Hepatocyte (in vitro differentiated cells): ENCODE measurements at regions not wholly inside any gene's neighbourhood (a gene's known extent, or its start where the extent isn't known, plus 50 kb on each side); places are given as distances from the start of the nearest gene placed in this dataset.
A peak's percentile ranks its signal among the peaks of the same experiment; 100 is the strongest.

ENCODE experiments used
- DNase-seq: peaks from one replicate; pipeline ENCODE4 v3.0.0-alpha.2; 2016; ENCODE audit warnings: low spot score
- H2AFZ ChIP-seq: fragments of 200-600 bp; sonication (generic); 2 replicates; pipeline ENCODE4 v1.6.0; 2016; ENCODE audit warnings: antibody characterized with exemption, mild to moderate bottlenecking
- H3K27ac ChIP-seq: fragments of 200-600 bp; sonication (generic); 2 replicates; pipeline ENCODE4 v1.5.1; 2016; ENCODE audit warnings: mild to moderate bottlenecking
- H3K27me3 ChIP-seq: fragments of 200-600 bp; sonication (generic); 2 replicates; pipeline ENCODE4 v1.6.1; 2016
- H3K36me3 ChIP-seq: fragments of 200-600 bp; sonication (generic); replicated peaks from 2 replicates; pipeline ENCODE4 v1.5.1; 2016; ENCODE audit warnings: low read depth; ENCODE audit not compliant: insufficient read depth
- H3K4me1 ChIP-seq: fragments of 200-600 bp; sonication (generic); 2 replicates; pipeline ENCODE4 v1.5.1; 2016; ENCODE audit warnings: mild to moderate bottlenecking, moderate library complexity; ENCODE audit not compliant: insufficient read depth
- H3K4me2 ChIP-seq: fragments of 200-600 bp; sonication (generic); 2 replicates; pipeline ENCODE4 v1.6.0; 2016
- H3K4me3 ChIP-seq: fragments of 200-600 bp; sonication (generic); 2 replicates; pipeline ENCODE4 v1.5.1; 2016; ENCODE audit warnings: mild to moderate bottlenecking
- H3K79me2 ChIP-seq: fragments of 200-600 bp; sonication (generic); 2 replicates; pipeline ENCODE4 v1.6.0; 2017; ENCODE audit warnings: mild to moderate bottlenecking
- H3K9me2 ChIP-seq: fragments of 200-600 bp; sonication (generic); replicated peaks from 2 replicates; pipeline ENCODE4 v1.6.0; 2017; ENCODE audit warnings: mild to moderate bottlenecking; ENCODE audit not compliant: insufficient read depth
- H3K9me3 ChIP-seq: fragments of 200-600 bp; sonication (generic); 2 replicates; pipeline ENCODE4 v1.5.1; 2016; ENCODE audit warnings: low read depth, mild to moderate bottlenecking
- H4K20me1 ChIP-seq: fragments of 200-600 bp; sonication (generic); 2 replicates; pipeline ENCODE4 v1.6.0; 2016; ENCODE audit warnings: mild to moderate bottlenecking; ENCODE audit not compliant: insufficient read depth, poor library complexity, severe bottlenecking
- EZH2 ChIP-seq: fragments of 200-600 bp; sonication (generic); IDR thresholded peaks from 2 replicates; pipeline ENCODE4 v1.6.1; 2016; ENCODE audit warnings: antibody characterized with exemption, mild to moderate bottlenecking, borderline replicate concordance
- EZH2phosphoT487 ChIP-seq: fragments of 200-600 bp; sonication (generic); IDR thresholded peaks from one replicate; pipeline ENCODE4 v1.6.1; 2018; ENCODE audit warnings: antibody characterized with exemption, mild to moderate bottlenecking, low read depth, moderate library complexity; ENCODE audit not compliant: unreplicated experiment, severe bottlenecking
- WGBS: methylation state at CpG from one replicate; pipeline ENCODE4 v1.1.6; 2016; ENCODE audit warnings: low lambda C conversion rate; ENCODE audit errors: missing lambda C conversion rate; 5-methylcytosine and 5-hydroxymethylcytosine counted together
- TF ChIP-seq, protein P1 (sequence below): fragments of 200-600 bp; sonication (generic); IDR thresholded peaks from 2 replicates; pipeline ENCODE4 v1.5.1; 2016; ENCODE audit warnings: antibody characterized with exemption, mild to moderate bottlenecking; ENCODE audit not compliant: poor library complexity

DNA sequence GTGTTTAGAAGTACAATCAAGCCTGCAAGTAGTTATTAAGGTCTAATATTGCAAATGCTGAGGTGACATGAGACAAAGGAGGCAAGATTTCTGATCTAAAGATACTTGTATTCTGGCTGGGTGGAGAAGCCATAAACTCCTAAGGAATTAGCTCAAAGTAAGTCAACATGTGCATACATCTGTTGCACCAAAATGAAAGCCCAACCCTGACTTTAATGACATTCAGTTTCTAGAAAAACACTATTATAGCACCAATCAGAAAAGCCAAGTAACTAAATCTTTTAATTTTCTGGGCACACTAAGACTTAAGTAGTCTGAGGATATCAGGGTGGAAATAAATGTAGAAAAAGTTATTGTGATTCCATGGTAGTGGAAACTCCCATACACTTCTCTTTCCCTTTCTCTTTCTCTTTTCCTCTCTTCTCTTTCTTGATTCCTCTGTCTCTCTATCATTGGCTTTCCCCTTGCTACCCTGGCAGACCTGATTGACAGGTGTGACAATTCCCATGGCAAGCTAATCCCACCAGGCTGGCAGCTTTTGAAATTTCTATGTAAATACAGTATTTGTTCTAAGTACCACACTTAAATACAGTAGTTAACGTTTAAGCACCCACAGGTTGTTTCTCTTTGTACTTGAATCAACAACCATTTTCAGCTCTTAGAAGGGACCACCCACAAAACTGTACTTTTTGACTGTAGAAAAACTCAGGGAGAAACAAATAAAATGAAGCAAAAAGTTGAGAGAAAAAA is 528.4 kb upstream of the SEMA6D start:
- H3K4me2 ChIP-seq: no peak overlapping the region
- no peak overlapping the region for H3K4me3 ChIP-seq
- WGBS: 37% methylated on average over 1 of the region's 1 CpG
- H3K36me3 ChIP-seq: no peaks in the 10 kb centered on the region
- no peak overlapping the region for H2AFZ ChIP-seq
- no peak for DNase-seq
- H3K27me3 ChIP-seq: peaks cover 16% of the 10 kb centered on the region
- H3K9me3 ChIP-seq: no peaks in the 10 kb centered on the region
- no peak overlapping the region for H3K27ac ChIP-seq
- H3K79me2 ChIP-seq: no peaks in the 10 kb centered on the region
- H4K20me1 ChIP-seq: no peaks in the 10 kb centered on the region
- TF ChIP-seq EZH2: no peak
- TF ChIP-seq, protein P1, sequence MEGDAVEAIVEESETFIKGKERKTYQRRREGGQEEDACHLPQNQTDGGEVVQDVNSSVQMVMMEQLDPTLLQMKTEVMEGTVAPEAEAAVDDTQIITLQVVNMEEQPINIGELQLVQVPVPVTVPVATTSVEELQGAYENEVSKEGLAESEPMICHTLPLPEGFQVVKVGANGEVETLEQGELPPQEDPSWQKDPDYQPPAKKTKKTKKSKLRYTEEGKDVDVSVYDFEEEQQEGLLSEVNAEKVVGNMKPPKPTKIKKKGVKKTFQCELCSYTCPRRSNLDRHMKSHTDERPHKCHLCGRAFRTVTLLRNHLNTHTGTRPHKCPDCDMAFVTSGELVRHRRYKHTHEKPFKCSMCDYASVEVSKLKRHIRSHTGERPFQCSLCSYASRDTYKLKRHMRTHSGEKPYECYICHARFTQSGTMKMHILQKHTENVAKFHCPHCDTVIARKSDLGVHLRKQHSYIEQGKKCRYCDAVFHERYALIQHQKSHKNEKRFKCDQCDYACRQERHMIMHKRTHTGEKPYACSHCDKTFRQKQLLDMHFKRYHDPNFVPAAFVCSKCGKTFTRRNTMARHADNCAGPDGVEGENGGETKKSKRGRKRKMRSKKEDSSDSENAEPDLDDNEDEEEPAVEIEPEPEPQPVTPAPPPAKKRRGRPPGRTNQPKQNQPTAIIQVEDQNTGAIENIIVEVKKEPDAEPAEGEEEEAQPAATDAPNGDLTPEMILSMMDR: no peak
- no peak for TF ChIP-seq EZH2phosphoT487
- no peaks in the 10 kb centered on the region for H3K4me1 ChIP-seq
- H3K9me2 ChIP-seq: no peaks in the 10 kb centered on the region

DNA sequence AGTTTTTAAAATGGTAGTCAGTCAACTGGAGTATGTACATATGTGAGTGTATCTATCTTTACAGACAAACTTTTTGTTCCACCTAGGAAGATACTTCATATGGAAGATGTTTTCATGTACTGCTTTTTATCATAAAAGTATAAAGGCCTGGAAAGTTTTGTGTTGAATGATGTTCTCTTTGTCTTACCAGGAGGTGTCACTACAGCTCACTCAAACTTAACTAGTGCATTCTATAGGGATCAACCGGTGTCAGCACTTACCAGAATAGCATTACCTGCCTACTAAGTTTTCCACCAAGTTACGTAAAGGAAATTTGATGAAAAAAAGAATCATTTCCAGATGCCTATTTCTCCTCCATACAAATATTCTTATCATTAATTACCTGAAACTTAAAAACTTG is 522.6 kb upstream of the SEMA6D start:
- Histone ChIP-seq H3K79me2 (no peaks in the 10 kb centered on the region), H3K27me3 (peaks cover 3% of the 10 kb centered on the region), H3K4me2 (no peak overlapping the region), H2AFZ (no peak overlapping the region), H3K9me2 (no peaks in the 10 kb centered on the region), H3K4me3 (no peak overlapping the region), H3K27ac (no peak overlapping the region), H3K36me3 (no peaks in the 10 kb centered on the region), H3K9me3 (no peaks in the 10 kb centered on the region), H4K20me1 (no peaks in the 10 kb centered on the region), H3K4me1 (no peaks in the 10 kb centered on the region)
- 34% methylated on average over 2 of the region's 2 CpGs for WGBS
- TF ChIP-seq, protein P1: peak; percentile 61
- no peak for TF ChIP-seq EZH2
- DNase-seq: peak; percentile 47

DNA sequence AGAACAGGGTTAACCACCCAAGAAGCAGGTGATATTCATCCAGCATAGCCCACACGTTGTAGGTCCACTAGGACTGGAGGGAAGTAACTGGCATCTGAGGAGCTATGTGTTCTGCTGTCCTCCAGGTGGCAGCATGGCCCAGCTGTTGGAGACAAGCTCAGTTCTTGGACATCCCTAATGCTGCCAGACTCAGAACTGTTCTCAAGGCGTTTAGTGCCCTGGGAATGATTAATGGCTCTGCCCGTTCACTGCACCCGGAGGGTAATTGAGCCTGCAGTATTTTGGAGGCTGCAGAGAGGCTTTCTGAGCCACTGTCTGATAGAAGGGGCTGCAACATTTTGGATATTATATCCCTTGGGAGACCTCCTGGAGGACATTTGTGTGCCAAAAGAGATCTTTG is 521.3 kb upstream of the SEMA6D start:
- Histone ChIP-seq H3K27me3 (peaks cover 3% of the 10 kb centered on the region), H3K9me3 (no peaks in the 10 kb centered on the region), H3K4me2 (peak overlapping the region; percentile 43), H3K79me2 (no peaks in the 10 kb centered on the region), H3K9me2 (no peaks in the 10 kb centered on the region), H4K20me1 (no peaks in the 10 kb centered on the region), H3K4me3 (no peak overlapping the region), H3K27ac (no peak overlapping the region), H3K36me3 (no peaks in the 10 kb centered on the region), H3K4me1 (no peaks in the 10 kb centered on the region), H2AFZ (no peak overlapping the region)
- peak; percentile 90 for DNase-seq
- TF ChIP-seq EZH2 (no peak), EZH2phosphoT487 (no peak)
- TF ChIP-seq, protein P1: peak; percentile 91
- 0% methylated on average over 4 of the region's 4 CpGs for WGBS
